HG02763 (cell line): ENCODE measurements at regions not wholly inside any gene's neighbourhood (a gene's known extent, or its start where the extent isn't known, plus 50 kb on each side); places are given as distances from the start of the nearest gene placed in this dataset.

Source experiments
- ATAC-seq: cut with Tn5 transposase; IDR thresholded peaks from one replicate; pipeline ENCODE4 v1.9.1; 2021; ENCODE audit warnings: mild to moderate bottlenecking, moderate library complexity; ENCODE audit not compliant: unreplicated experiment

GRCh38 chr18:68035774-68036522 is 519.4 kb upstream of the DSEL start:
- ATAC-seq: no peak

GRCh38 chr18:68034296-68034695 is 517.8 kb upstream of the DSEL start:
- ATAC-seq: no peak

GRCh38 chr18:68033466-68033865 is 516.9 kb upstream of the DSEL start:
- ATAC-seq: no peak

GRCh38 chr18:68024716-68025115 is 508.2 kb upstream of the DSEL start:
- ATAC-seq: no peak

- ATAC-seq: no peak
Observed at GRCh38 chr18:68017385-68017784, 500.9 kb upstream of the DSEL start.

GRCh38 chr18:67997496-67997895 is 481.0 kb upstream of the DSEL start:
- no peak for ATAC-seq

GRCh38 chr18:67995769-67996168 is 479.2 kb upstream of the DSEL start:
- ATAC-seq: no peak

GRCh38 chr18:67980241-67980640 is 463.7 kb upstream of the DSEL start:
- no peak for ATAC-seq

GRCh38 chr18:67977067-67977616 is 460.6 kb upstream of the DSEL start:
- no peak for ATAC-seq

GRCh38 chr18:67973916-67974315 is 457.4 kb upstream of the DSEL start:
- no peak for ATAC-seq

GRCh38 chr18:67969458-67969857 is 452.9 kb upstream of the DSEL start:
- no peak for ATAC-seq

- ATAC-seq: no peak
Observed at GRCh38 chr18:67966224-67966623, 449.7 kb upstream of the DSEL start.

- ATAC-seq: no peak
Observed at GRCh38 chr18:67964462-67964861, 447.9 kb upstream of the DSEL start.

- ATAC-seq: no peak
Observed at GRCh38 chr18:67961701-67962440, 445.4 kb upstream of the DSEL start.

- no peak for ATAC-seq
Observed at GRCh38 chr18:67957684-67958083, 441.2 kb upstream of the DSEL start.

- ATAC-seq: no peak
Observed at GRCh38 chr18:67954594-67954993, 438.1 kb upstream of the DSEL start.

GRCh38 chr18:67951137-67951536 is 434.6 kb upstream of the DSEL start:
- ATAC-seq: no peak

- no peak for ATAC-seq
Observed at GRCh38 chr18:67938660-67939059, 422.1 kb upstream of the DSEL start.

GRCh38 chr18:67935638-67936037 is 419.1 kb upstream of the DSEL start:
- ATAC-seq: no peak

- ATAC-seq: no peak
Observed at GRCh38 chr18:67933271-67933670, 416.8 kb upstream of the DSEL start.

GRCh38 chr18:67932271-67932670 is 415.8 kb upstream of the DSEL start:
- ATAC-seq: no peak
